Ishikawa (cell line): ENCODE measurements at regions not wholly inside any gene's neighbourhood (a gene's known extent, or its start where the extent isn't known, plus 50 kb on each side); places are given as distances from the start of the nearest gene placed in this dataset.

ENCODE experiments used
- CEBPB ChIP-seq: IDR thresholded peaks from 2 replicates; pipeline ENCODE4 v1.6.1; 2012
- EGR1 ChIP-seq: IDR thresholded peaks from 2 replicates; pipeline ENCODE4 v1.6.1; 2012
- EP300 ChIP-seq: IDR thresholded peaks from 2 replicates; pipeline ENCODE4 v1.6.1; 2012; ENCODE audit warnings: borderline replicate concordance
- FOXM1 ChIP-seq: IDR thresholded peaks from 2 replicates; pipeline ENCODE4 v1.6.1; 2012; ENCODE audit warnings: low read depth, borderline replicate concordance
- RAD21 ChIP-seq: IDR thresholded peaks from 2 replicates; pipeline ENCODE4 v1.6.1; 2012; ENCODE audit warnings: low read depth
- TAF1 ChIP-seq: IDR thresholded peaks from 2 replicates; pipeline ENCODE4 v1.6.1; 2012; ENCODE audit warnings: low read depth, mild to moderate bottlenecking
- TCF12 ChIP-seq: IDR thresholded peaks from 2 replicates; pipeline ENCODE4 v1.6.1; 2012; ENCODE audit warnings: low read depth
- TEAD4 ChIP-seq: IDR thresholded peaks from 2 replicates; pipeline ENCODE4 v1.6.1; 2012
- YY1 ChIP-seq: IDR thresholded peaks from 2 replicates; pipeline ENCODE4 v1.6.1; 2012; ENCODE audit warnings: low read depth
- ZBTB7A ChIP-seq: IDR thresholded peaks from 2 replicates; pipeline ENCODE4 v1.6.1; 2012; ENCODE audit warnings: low read depth
- TF ChIP-seq, protein P1 (sequence below): IDR thresholded peaks from 2 replicates; pipeline ENCODE4 v1.6.1; 2012; ENCODE audit warnings: low read depth, mild to moderate bottlenecking
- TF ChIP-seq, protein P2 (sequence below): IDR thresholded peaks from 2 replicates; pipeline ENCODE4 v1.6.1; 2012
- TF ChIP-seq, protein P3 (sequence below): IDR thresholded peaks from 2 replicates; pipeline ENCODE4 v1.6.1; 2012

DNA sequence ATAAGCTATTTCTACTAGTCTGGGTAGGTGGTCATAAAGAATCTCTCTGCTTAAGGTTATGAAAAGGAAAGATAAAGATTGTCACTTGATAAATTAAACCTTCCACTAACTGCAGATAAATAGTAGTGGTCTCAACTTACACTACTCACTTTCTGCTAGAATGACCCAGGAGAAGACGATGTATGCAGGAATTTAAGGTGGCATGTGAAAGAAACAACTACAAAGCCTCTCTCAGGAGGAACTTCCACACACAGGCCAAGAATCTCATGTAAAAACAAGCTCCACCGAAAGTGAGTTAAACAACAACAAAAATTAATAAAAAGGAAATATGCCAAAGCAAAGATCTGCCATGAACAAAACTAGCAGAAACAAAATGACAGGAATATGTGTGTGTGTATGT is 165.4 kb downstream of the CDC14C start:
- TF ChIP-seq, protein P1, sequence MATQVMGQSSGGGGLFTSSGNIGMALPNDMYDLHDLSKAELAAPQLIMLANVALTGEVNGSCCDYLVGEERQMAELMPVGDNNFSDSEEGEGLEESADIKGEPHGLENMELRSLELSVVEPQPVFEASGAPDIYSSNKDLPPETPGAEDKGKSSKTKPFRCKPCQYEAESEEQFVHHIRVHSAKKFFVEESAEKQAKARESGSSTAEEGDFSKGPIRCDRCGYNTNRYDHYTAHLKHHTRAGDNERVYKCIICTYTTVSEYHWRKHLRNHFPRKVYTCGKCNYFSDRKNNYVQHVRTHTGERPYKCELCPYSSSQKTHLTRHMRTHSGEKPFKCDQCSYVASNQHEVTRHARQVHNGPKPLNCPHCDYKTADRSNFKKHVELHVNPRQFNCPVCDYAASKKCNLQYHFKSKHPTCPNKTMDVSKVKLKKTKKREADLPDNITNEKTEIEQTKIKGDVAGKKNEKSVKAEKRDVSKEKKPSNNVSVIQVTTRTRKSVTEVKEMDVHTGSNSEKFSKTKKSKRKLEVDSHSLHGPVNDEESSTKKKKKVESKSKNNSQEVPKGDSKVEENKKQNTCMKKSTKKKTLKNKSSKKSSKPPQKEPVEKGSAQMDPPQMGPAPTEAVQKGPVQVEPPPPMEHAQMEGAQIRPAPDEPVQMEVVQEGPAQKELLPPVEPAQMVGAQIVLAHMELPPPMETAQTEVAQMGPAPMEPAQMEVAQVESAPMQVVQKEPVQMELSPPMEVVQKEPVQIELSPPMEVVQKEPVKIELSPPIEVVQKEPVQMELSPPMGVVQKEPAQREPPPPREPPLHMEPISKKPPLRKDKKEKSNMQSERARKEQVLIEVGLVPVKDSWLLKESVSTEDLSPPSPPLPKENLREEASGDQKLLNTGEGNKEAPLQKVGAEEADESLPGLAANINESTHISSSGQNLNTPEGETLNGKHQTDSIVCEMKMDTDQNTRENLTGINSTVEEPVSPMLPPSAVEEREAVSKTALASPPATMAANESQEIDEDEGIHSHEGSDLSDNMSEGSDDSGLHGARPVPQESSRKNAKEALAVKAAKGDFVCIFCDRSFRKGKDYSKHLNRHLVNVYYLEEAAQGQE: no peak
- TF ChIP-seq CEBPB: no peak
- no peak for TF ChIP-seq TEAD4
- TF ChIP-seq, protein P2, sequence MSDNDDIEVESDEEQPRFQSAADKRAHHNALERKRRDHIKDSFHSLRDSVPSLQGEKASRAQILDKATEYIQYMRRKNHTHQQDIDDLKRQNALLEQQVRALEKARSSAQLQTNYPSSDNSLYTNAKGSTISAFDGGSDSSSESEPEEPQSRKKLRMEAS: no peak
- no peak for TF ChIP-seq TCF12
- TF ChIP-seq FOXM1: no peak
- no peak for TF ChIP-seq EP300
- TF ChIP-seq RAD21: no peak
- no peak for TF ChIP-seq EGR1
- TF ChIP-seq TAF1: no peak
- TF ChIP-seq, protein P3, sequence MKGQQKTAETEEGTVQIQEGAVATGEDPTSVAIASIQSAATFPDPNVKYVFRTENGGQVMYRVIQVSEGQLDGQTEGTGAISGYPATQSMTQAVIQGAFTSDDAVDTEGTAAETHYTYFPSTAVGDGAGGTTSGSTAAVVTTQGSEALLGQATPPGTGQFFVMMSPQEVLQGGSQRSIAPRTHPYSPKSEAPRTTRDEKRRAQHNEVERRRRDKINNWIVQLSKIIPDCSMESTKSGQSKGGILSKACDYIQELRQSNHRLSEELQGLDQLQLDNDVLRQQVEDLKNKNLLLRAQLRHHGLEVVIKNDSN: no peak
- no peak for TF ChIP-seq YY1
- TF ChIP-seq ZBTB7A: no peak
